IPS DF 19.7 (cell line): ENCODE measurements at regions not wholly inside any gene's neighbourhood (a gene's known extent, or its start where the extent isn't known, plus 50 kb on each side); places are given as distances from the start of the nearest gene placed in this dataset.
"Not testable (repeated sequence)": the region's sequence is repeated elsewhere in the genome, so short reads cannot be mapped to it uniquely, and the experiment has no call there.

Source experiments
- DNase-seq: peaks from one replicate; pipeline ENCODE4 v3.0.0-alpha.2; 2013; ENCODE audit warnings: low read depth, low spot score

DNA sequence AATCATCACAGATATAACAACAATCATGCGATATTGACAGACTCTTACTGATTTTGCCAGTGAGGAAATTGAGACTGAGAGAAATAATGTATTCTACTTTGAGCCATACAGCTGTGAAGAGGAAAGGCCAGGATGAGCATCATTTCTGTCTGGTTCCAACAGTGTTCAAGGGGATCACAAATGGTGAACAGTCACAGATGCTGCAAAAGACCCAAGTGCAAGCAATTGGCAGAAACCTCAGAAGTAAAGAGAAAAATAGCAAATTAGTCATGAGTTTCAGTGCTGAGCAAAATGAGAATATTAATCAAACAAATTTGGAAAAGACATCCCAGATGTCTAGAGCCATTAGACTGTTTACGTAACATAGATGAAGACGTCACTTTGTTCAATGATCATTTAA lies 114.1 kb downstream of the RAB38 start:
- DNase-seq = no peak

DNA sequence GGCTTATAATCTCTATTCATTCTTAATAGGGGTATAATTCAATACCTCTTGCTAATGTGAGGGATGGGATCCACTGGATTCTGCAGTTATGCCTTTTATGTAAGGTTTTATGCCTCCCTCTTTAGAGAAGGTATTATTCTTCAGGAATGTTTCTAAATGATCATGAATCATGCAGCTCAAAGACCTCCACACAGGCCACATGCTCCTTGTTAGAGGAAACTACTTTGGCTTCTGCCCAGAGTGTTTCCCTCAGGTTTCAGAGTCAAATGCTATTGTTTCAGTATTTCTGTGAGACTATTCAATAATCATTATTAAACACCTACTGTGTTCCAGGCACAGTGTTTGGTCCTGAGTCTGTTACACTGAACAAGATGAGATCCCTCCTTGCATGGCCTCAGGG lies 115.9 kb downstream of the RAB38 start:
- no peak for DNase-seq

DNA sequence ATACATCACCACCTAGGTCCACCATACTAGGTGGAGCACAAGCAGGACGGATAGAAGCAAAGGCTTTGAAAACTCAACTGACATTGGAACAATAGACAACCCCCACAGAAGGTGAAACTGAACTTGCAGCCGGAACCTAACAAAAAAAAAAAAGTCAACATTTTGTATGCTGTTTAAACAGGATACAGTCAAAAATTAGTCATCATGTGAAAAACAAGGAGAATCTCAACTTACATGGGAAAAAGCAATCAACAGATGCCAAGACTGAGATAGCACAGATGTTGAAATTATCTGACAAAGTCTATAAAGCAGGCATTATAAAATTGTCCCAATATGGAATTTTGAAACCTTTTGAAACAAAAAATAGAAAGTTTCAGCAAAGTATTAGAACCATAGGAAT lies 123.8 kb downstream of the RAB38 start:
- DNase-seq = no peak

DNA sequence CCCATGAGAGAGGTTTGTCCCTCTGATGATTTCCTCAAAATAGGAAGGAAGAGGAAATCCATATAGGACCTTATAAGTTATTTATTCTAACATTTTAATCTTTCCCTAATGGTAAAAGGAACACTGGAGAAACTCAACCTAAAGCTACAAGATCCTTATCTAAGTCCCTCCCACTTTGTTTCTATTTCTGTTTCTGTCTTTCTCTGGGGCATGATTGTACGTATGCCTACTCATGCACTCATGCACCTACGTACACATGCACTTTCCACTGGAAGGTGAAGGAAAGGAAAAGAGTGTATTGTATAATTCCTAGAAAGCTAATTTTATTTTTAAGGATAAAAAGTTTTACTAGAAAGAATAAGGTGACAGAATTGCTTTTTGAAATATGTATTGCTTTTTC lies 125.0 kb downstream of the RAB38 start:
- DNase-seq = no peak

DNA sequence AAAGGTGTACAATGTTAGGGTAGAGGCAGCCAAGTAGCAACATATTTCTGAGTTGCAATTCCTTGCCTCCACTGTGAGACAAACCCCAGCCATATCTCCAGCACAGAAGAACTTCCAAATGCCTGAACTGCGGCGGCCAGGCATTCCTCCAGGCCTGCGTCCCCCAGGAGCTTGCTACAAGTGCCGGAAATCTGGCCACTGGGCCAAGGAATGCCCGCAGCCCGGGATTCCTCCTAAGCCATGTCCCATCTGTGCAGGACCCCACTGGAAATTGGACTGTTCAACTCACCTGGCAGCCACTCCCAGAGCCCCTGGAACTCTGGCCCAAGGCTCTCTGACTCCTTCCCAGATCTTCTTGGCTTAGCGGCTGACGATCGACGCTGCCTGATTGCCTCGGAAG lies 130.0 kb downstream of the RAB38 start:
- not testable (repeated sequence) for DNase-seq

DNA sequence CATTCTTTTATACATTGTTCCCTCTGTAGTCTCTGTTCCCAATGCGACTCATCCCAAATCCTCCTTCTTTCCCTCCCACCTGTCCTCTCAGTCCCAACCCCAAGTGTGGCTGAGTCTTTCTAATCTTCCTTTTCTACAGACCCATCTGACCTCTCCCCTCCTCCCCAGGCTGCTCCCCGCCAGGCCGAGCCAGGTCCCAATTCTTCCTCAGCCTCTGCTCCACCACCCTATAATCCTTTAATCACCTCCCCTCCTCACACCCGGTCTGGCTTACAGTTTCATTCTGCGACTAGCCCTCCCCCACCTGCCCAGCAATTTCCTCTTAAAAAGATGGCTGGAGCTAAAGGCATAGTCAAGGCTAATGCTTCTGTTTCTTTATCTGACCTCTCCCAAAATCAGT lies 130.6 kb downstream of the RAB38 start:
- DNase-seq = not testable (repeated sequence)

DNA sequence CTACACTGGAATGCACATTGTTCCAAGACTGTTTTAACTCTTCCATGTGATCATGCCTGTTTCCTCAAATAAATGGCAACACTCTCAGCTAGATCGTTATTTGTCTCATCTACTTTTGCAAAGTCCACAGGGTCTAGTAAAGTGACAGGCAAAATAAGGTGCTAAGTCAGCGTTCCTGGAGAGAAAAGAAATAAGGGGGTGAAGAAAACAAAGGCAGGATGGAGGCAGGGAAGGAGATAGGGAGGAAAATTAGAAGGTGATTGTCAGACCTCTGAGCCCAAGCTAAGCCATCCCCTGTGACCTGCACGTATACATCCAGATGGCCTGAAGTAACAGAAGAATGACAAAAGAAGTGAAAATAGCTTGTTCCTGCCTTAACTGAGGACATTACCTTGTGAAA lies 132.1 kb downstream of the RAB38 start:
- DNase-seq = no peak

DNA sequence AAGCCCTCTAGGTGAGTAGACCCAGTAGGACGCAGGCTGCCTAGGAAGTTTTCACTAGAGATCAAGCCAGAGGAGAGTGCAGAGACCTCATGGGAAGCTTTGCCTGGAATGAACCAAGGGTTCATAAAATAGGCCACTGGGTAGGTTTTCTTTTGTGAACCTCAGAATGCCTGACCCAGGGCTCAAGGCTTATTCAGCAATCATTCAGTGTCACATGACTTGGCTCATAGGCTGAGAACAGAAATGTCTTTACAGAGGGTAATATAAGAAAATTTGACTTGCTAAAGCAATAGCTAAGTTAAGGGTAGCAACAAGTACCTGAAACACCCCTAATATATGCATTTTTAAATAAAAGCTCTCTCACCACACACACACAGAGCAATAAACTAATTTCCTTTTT lies 132.6 kb downstream of the RAB38 start:
- DNase-seq = no peak

DNA sequence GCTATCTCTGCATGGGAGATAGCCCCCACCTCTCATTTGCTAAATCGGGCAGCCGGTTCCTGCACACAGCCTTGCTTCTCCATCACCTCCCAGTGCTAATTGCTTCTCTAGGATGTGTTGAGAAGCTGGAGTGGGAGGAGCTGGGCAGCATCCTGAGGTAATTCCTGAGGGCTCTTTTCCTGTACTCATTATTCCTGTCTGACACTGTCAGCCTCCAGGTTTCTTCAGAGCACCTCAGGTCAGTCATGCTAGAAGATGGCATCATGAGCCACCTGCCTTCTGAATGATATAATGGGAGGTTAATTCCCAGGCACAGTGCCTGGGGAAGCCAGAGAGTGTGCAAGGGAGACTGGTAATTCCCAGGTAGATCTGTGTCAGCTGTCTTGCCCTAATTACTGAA lies 133.0 kb downstream of the RAB38 start:
- DNase-seq = no peak

DNA sequence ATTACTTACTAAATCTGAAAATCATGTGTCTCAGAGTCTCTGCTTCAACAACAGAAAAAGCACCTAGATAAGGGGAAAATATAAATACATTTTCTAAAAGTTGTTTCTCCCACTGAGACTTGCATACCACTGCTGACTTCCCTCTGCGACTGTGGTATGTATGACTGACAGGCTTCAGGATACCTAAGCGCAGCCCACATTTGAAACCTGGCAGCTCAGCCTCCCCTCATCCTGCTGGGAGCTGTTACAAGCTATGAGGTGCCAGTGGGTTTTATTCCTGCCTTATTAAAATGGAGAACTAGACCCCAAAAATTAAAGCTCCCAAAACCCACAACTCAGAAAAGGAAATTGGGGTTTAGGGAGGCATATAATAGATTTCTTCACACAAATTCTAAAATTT lies 133.6 kb downstream of the RAB38 start:
- no peak for DNase-seq

DNA sequence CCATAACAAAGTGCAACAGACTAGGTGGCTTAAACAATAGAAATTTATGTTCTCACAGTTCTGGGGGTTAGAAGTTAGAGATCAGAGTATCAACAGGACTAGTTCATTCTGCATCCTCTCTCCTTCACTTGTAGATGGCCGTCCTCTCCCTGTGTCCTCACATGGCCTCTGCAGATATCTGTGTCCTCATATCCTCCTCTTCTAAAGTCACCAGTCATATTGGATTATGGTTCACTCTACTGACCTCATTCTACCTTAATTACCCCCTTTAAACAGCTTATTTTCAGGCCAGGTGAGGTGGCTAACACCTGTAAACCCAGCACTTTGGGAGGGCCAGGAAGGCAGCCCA lies 135.1 kb downstream of the RAB38 start:
- no peak for DNase-seq

DNA sequence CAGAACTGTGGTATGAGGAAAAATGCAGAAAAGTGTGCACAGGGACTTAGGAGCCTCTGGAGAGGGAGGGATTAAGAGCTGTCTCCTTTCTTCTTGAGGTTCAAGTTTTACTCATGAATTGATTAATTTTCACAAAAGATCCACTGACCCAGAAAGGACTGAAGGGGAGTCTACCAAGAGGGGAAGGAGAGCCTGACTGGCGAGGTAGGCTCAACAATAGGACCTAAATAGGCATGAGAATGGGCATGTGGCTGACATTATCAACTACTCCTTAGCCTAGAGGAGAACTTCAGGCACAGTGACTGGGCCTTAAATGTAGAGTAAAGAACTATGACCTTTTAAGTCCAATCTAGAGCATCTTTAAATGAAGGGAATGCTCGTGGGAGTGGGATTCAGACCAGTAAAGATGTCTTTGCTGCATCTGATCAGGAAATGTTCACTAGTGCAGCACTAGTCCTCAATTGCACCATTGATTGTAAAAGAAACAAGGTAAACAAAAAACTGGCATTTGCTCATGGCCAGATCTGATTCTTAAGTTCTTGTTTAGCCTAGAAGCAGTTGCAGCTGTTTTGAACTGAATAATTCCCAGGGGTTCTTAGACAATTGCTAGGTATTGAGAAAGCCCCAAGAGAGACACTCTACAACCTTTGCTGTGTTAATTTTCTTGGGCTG lies 135.6 kb downstream of the RAB38 start:
- DNase-seq = no peak

DNA sequence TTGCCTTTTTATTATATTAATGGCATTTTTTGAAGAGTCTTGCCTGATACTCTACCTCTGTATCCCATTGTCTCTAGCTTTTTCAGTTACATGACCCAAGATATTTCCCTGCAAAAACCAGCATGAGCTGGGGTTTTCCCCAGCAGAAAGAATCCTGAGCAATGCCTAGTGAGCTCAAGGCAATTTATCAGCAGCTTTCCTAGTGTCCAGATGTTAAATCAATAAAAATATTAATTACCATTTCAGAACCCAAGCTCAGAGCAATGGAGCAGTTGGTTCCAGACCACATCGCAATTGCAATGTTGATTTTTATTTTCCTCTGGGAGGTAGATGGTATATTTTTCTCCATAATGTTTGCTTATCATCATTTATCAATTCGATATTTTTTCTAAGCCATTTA lies 137.2 kb downstream of the RAB38 start:
- no peak for DNase-seq

DNA sequence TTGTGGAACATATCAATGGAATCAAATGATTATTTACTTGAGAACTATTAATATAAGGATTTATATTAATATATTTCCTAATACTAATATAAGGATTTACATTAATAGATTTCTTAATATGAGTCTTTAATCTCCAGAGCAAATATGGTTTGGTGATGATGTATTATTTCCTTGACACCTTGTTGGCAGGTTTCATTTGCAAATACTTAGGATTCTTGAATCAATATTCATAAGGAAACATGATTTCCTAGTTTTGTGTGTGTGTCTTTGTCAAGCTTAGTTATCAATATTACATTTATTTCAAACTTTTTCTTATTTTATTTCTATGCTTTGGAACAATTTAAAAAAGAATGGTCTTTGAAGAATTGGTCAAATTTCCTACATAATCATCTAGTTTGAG lies 138.5 kb downstream of the RAB38 start:
- DNase-seq = no peak

DNA sequence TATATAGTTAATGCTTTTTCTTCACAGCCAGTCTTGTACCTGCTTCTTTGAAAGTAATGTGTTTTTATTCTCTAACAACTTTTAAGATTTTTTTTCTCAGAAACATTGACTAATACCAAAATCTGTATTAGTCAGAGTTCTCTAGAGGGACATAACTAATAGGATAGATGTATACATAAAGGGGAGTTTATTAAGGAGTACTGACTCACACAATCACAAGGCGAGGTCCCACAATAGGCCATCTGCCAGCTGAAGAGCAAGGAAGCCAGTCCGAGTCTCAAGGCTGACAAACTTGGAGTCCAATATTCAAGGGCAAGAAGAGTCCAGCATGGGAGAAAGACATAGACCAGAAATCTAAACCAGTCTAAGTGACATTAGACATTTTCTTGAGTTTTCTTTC lies 140.0 kb downstream of the RAB38 start:
- no peak for DNase-seq

DNA sequence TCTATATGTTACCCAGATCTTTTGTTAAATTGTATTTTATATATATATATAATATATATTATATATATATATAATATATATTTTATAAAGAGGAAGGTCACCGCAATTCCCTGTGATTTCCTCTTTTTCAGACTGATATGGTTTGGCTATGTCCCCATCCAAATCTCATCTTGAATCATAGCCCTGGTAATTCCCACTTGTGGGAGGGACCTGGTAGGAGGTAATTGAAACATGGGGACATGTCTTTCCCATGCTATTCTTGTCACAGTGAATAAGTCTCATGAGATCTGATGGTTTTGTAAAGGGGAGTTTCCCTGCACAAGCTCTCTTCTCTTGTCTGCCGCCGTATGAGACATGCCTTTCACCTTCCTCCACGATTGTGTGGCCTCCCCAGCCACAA lies 157.6 kb downstream of the RAB38 start:
- no peak for DNase-seq

DNA sequence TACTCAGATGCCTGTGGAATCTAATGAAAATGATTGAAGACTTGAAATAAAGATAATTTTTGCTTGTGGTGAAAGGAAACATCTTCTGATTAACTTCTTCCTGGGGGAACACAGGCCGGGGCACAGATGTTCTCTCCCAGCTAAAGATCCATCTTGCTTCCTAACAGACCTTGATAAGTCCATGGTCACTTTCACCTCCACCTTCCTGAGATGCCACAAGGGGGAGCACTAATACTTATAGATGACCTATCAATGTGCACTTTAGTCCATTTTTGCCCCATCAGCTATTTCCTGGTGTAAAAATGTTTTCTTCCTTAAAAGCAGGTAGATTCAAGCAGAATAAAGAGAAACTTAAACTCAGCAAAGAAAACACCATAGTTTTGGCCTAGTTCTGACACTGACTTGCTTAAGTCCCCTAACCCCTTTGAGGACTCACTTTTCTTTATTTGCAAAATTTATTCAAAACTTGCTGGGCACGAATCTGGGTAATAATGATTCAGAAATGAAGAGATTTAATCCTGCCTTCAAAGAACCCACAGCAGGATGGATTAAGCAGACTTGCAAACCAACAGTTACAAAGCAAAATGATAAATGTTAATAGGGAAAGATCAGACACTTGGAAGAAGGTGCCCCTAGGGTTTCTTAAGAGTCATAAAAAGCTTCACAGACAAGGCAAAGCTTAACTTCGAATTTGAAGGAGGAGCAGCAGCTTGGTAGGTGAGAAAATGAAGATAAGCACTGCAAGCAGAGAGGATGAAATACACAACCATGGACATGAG lies 158.7 kb downstream of the RAB38 start:
- DNase-seq = no peak

DNA sequence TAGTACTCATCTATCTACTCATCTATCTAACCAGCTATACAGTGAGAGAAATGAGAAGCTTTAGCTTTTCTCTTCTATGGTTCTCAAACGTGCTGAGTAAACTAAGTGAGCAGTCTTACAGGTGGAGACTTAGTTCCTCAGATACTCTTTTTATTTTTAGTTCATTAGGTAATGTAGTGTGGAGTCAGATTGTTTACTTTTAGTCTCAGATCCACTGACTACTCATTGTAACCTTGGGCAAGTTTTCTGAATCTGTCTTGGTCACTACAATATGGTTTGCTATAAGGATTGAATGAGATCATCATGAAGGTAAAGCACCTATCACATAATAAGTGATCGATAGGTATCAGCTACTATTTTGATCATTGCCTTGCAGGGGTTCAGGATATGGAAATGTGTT lies 160.1 kb downstream of the RAB38 start:
- no peak for DNase-seq

DNA sequence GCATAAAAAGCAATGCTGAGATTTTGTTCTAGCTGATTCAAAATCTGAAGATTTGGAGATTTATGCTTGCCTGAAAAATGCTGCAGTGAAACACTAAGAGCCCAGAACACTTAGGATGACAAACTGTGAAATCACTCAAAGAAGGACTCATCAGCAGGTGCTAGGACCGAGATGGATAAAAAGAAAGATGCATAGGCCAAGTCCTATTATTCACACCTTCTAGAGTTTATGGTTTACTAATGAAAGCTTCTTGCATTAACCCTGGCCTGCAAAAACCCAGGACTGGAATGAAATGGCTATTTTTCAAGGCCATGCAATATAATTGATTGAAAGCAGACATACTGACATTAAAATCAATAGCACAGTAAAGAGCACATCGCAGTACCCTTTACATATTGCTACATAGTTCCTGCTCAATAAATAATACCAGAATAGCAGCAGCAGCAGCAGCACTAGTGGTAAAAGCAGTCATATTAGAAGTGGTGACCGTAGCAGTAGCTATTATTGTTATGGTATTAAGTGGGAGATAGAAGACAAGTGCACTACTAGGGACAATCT lies 161.7 kb downstream of the RAB38 start:
- DNase-seq = no peak

DNA sequence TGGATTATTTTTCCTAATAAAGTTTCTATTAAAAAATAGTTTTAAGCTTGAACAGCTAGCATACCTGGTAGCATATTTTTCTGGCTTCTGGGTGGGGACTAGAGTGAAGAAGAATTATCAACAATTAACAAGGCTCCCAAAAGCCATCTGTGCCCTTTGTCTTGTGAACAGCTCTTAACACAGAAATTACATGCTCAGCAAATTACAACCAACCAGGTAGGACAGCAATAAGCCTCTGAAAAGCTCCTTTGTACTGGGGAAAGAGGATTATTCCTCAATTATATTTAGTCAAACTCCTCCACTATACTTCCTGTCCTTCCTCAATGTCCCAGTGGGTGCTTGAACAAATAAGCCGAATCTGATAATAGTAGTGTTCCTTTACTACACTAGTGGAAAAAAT lies 162.8 kb downstream of the RAB38 start:
- DNase-seq = no peak

DNA sequence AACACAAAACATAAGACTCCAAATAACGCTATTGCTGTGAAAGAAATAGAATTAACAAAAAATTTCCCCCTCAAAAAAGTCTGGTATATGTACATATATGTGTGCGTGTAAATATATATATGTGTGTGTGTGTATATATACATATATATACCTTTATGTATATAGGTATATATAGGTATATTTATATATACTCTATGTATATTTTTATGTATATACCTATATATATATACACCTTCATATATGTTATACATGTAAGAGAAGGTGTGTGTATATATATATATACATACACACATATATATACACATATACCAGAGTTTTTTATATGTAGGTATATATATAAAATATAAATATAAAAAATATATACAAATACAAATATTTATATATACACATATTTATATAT lies 199.2 kb downstream of the RAB38 start:
- no peak for DNase-seq

DNA sequence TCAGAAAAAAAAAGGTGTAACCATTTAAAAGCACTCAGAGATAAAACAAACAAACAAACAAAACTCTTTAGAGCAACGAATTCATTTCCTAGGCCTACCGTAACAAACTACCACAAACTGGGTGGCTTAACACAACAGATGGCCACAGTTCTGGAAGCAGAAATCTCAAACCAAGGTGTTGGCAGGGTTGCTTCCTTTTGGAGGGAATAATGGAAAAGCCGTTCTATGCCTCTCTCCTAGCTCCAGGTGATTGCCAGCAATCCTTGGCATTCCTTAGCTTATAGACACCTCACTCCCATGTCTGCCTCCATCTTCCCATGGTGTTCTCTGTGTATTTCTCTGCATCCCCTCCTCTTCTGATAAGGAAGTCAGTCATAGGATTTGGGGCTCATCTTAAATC lies 200.4 kb downstream of the RAB38 start:
- DNase-seq = no peak

DNA sequence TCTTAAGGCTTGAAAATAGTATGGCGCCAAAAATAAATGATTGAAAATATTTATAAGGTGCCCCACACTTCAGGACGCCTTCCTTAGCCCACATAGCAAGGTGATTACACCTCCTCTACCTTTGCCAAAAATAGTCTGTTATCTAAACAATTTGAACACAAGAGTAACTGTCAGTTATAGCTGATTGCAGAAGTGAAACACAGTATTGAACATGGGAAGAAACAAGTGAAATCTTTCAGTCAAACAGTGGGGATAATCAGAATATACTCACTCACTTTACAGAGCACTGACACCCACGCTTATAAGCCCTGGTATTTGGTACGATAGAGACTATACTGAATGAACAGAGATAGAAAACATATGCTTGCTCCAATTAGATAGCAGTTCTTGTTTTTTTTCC lies 203.1 kb downstream of the RAB38 start:
- no peak for DNase-seq
